GM10266 (cell line): ENCODE measurements at regions not wholly inside any gene's neighbourhood (a gene's known extent, or its start where the extent isn't known, plus 50 kb on each side); places are given as distances from the start of the nearest gene placed in this dataset.

ENCODE experiments used
- DNase-seq: peaks from one replicate; pipeline ENCODE4 v3.0.0; 2012; ENCODE audit errors: extremely low spot score
- CTCF ChIP-seq: IDR thresholded peaks from 2 replicates; pipeline ENCODE4 v1.5.1; 2012; ENCODE audit warnings: mild to moderate bottlenecking, low read depth; ENCODE audit not compliant: control insufficient read depth, insufficient read depth; ENCODE audit errors: missing control alignments

GRCh38 chr16:72428681-72429376, 256.9 kb upstream of the PMFBP1 start:
- DNase-seq = no peak
- TF ChIP-seq CTCF = no peak

GRCh38 chr16:72427783-72428331, 255.9 kb upstream of the PMFBP1 start:
- TF ChIP-seq CTCF = no peak
- DNase-seq = no peak

GRCh38 chr16:72427051-72427782, 255.3 kb upstream of the PMFBP1 start:
- no peak for TF ChIP-seq CTCF
- DNase-seq = no peak

GRCh38 chr16:72426386-72426785, 254.4 kb upstream of the PMFBP1 start:
- no peak for TF ChIP-seq CTCF
- no peak for DNase-seq

GRCh38 chr16:72425571-72426341, 253.8 kb upstream of the PMFBP1 start:
- TF ChIP-seq CTCF = no peak
- DNase-seq = no peak

GRCh38 chr16:72424757-72425156, 252.8 kb upstream of the PMFBP1 start:
- TF ChIP-seq CTCF = no peak
- no peak for DNase-seq

GRCh38 chr16:72422308-72422897, 250.4 kb upstream of the PMFBP1 start:
- TF ChIP-seq CTCF = no peak
- DNase-seq = no peak
